ENCODE measurements at regions not wholly inside any gene's neighbourhood (a gene's known extent, or its start where the extent isn't known, plus 50 kb on each side); places are given as distances from the start of the nearest gene placed in this dataset.
"Not testable (repeated sequence)": the region's sequence is repeated elsewhere in the genome, so short reads cannot be mapped to it uniquely, and the experiment has no call there.

- no peak for DNase-seq
These were observed 189.2 kb upstream of the C14orf180 start for GRCh38 chr14:104390221-104390931.

GRCh38 chr14:104390941-104391901 lies 188.3 kb upstream of the C14orf180 start:
- DNase-seq: no peak

- DNase-seq: no peak
These were observed 187.6 kb upstream of the C14orf180 start for GRCh38 chr14:104392001-104392395.

DNA sequence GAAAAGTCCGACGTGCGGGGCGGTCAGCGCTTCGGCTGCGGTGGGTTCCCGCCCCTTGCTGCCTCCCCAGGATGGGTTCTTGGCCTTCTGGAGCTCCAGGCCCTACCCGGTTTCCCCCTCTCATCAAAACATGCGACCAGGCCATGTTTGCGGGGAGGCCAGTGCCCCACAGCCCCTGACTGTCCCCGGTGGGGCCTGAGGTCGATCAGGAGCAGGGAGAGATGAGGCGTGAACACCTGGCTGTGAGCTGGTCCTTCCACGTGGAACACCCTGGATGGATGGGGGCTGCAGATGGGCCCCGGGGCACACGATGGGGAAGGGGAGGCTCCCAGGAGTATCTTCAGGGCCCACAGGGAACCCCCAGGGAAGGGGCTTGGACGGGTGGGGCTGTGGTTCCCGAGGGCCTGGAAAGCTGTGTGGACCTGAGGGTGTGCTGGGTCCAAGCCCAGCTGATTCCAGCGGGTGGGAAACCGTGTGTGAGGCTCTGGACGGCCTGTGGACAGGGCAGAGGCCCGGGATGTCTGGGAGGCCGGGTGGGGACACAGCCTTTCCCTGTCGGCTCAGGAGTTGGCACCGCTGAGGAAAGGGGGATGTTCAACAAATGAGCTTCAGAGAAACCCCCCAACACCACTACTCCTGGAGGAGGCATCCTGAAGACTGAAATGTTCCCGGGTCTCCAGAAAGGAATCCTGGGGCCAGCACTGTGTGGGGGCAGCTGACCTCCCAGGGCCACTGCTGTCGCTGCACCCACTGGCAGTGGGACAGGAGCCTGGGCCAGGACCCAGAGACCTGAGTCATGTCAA lies 187.0 kb upstream of the C14orf180 start:
- no peak for DNase-seq

DNA sequence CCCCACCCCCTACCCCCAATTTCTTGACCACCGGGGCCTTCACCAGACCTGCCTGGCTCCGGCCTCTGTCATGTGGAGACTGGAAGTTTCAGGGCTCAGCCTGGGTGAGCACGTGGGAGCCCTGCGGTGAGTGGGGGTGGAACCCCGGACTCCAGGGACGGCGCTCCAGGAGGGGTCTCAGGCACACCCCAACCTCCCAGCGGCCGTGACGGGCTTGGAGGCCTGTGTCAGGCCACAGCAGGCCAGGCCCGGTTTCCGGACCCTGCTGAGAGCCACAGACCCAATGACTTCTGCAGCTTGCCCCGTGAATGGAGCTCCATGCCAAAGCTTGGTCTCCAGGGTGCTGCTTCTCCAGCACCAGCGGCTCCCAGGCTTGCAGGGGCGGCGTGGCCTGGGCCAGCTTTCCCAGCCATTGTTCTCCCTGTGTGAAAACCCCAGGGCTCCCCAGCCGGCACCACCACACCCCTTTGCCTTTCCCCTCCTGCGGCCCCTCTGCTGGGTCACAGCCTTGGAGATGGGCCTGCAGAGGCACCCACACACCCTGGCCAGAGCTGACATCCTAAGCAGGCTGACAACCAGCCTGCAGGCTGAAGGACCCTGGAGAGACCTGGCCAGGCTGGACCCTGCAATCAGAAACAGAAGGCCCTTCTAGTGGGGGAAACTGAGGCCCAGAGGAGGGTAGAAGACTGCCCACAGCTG lies 186.2 kb upstream of the C14orf180 start:
- no peak for DNase-seq

GRCh38 chr14:104393898-104394381 lies 185.6 kb upstream of the C14orf180 start:
- no peak for DNase-seq

DNA sequence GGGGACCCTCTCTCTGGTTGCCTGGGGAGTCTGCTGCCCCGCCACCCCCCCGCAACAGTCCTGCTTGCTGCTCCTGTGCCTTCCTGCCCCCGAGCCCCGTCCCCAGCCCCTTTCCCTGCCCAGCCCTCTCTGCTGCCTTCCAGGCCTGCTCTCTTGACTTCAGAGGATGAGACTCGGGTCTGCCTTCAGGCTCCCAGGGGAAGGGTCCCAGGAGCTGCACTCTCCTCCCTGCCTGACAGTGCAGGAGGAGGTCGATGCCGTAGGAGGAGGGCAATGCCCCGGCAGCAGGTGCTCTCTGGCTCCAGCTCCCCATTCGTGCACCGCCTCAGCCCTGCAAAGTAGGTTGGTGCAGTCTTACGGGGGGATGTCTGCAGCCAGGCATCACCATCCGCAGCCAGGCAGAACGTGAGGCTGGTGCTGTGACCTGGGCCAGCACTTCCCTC lies 185.1 kb upstream of the C14orf180 start:
- DNase-seq: no peak

- no peak for DNase-seq
These were observed 184.3 kb upstream of the C14orf180 start for GRCh38 chr14:104395276-104395675.

GRCh38 chr14:104395941-104396681 lies 183.5 kb upstream of the C14orf180 start:
- DNase-seq: no peak

DNA sequence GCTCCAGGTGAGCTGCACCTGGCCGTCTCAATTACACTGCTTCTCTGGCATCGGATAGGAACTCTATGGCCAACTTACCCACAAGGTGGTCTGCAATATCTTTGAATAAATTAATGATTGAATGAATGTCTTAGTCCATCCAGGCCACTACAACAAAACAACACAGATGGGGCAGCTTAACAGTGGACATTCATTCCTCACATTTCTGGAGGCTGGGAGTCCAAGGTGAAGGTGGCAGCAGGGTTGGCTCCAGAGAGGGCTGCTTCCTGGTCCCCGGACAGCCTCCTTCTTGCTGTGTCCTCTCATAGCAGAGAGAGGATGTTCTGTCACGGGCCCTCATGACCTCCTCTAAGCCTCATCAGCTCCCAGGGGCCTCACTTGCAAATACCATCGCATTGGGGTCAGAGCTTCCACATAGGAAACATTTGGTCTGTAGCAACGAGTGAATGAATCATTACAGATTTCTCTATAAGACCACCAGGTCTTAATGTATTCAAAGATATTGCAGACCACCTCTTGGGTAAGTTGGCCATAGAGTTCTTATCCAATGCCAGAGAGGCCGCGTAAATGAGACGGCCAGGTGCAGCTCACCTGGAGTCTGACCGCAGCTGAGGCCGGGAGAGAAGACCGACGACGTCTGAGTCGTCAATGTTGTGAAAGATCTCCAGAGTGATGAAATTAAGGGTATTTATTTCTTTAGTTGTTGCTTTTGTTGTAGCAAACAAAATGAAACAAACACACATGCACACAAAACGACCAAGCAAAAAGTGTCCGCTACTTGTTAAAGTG lies 182.7 kb upstream of the C14orf180 start:
- no peak for DNase-seq

DNA sequence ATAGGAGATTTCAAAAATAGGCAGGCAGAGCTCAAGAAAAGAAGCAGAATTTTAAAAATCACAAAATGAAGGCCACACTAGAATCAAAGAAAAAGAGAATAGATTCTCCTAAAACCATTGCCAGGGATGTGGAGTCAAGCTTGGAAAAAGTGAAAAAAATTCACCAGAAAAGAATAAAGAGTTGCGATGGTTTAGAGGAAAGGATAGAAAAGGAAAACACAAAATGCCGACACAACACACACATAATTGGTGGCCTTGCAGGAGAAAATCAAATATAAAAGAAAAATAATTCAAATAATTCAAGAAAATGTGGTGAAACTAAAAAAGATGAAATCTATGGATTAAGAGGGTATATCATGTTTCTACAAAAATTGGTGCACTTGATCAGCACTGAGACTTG lies 181.6 kb upstream of the C14orf180 start:
- no peak for DNase-seq

- no peak for DNase-seq
These were observed 180.9 kb upstream of the C14orf180 start for GRCh38 chr14:104398656-104399055.

- DNase-seq: no peak
These were observed 180.0 kb upstream of the C14orf180 start for GRCh38 chr14:104399432-104400155.

DNA sequence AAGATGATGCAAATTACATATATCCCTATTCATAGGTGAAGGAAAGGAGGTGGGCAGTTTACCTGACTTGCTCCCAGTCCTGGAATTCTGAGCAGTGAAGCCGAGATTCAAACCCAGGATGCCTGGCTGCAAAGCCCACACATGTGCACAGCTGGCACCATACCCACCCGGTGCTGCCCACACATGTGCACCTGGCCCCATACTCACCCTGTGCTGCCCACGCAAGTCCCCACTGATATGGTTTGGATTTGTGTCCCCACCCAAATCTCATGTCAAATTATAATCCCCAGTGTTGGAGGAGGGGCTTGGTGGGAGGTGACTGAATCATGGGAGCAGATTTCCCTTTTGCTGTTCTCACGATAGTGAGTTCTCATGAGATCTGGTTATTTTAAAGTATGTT lies 179.2 kb upstream of the C14orf180 start:
- DNase-seq: no peak

- DNase-seq: no peak
These were observed 177.8 kb upstream of the C14orf180 start for GRCh38 chr14:104401785-104402184.

DNA sequence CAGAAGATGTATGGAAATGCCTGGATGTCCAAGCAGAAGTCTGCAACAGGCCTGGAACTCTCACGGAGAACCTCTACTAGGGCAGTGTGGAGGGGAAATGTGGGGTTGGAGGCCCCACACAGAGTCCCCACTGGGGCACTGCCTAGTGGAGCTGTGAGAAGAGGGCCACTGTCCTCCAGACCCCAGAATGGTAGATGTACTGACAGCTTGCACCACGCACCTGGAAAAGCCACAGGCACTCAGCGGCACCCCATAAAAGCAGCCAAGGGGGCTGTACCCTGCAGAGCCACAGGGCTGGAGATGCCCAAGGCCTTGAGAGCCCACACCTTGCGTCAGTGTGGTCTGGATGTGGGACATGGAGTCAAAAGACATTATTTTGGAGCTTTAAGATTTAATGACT lies 177.3 kb upstream of the C14orf180 start:
- DNase-seq: not testable (repeated sequence)

DNA sequence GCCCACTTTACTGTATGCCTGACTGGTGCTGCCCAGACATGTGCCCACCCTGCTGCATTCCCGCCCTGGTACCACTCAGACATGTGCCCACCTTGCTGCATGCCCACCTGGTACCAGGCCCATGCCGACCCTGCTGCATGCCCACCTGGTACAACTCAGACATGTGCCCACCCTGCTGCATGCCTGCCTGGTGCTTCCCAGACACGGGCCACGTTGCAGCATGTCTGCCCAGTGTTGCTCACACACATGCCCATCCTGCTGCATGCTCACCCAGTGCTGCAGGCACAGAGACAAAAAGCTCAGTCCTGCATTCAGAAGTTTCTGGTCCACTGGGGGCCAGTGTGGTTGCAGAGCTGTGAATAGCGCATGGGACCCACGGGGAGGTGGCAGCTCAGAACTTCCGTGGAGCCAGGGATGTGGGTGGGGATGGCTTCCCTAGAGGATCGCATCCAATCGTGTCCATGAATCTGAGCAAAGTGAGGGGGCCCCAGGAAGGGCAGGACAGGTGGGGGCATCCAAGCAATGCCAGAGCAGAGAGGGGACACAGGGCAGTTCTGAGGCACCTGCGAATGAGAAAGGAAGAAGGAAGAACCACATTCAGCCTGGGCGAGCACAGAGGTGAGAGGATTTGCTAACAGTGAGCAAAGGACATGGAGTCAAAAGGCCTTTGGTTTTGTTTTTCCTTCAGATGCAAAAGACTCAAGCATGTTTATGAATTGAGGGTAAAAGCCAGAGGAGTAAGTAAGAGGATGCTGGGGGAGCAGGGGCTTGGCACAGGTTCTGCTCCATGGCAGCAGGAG lies 175.9 kb upstream of the C14orf180 start:
- DNase-seq: no peak

DNA sequence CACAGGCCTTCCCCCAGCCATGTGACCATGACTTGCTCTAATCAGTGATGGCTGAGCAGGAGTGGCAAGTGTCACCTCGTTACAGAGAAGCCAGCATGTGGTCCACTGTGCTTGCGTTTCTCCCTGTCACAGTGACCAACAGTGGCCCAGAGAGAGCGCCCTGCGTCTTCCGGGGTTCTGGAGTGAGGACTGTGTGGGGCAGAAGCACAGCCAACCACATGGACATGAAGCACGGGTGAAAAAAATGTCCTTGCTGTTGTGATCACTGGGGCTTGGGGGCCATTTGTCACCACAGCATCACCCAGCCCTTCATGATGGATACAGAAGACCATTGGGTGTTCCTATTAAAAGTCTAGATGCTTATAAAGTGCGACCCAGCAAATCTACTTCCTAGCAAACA lies 174.6 kb upstream of the C14orf180 start:
- no peak for DNase-seq

Measured in DMS53 (cell line).